LHCN-M2 (cell line): ENCODE measurements at regions not wholly inside any gene's neighbourhood (a gene's known extent, or its start where the extent isn't known, plus 50 kb on each side); places are given as distances from the start of the nearest gene placed in this dataset.

ENCODE experiments used
- DNase-seq: peaks from one replicate; pipeline ENCODE4 v3.0.0-alpha.2; 2012; ENCODE audit warnings: low read depth

DNA sequence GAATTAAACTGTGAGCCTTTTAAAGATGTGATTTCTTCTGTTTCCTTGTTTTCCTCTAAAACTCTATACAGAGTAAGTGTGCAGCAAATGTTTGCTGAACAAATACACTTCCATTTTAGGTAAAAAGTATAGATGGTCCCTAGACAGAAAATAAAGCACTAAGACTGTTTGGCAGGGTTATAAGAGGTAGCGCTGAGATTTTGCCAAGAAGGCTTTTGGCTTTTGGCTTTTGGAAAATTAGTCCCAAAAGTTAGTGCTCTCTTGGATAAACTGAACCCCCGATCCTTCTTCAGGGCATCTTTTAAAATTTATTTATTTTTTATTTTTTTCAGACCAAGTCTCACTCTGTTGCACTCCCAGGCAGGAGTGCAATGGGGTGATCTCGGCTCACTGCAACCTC lies 175.7 kb upstream of the NRP1 start:
- DNase-seq: no peak

DNA sequence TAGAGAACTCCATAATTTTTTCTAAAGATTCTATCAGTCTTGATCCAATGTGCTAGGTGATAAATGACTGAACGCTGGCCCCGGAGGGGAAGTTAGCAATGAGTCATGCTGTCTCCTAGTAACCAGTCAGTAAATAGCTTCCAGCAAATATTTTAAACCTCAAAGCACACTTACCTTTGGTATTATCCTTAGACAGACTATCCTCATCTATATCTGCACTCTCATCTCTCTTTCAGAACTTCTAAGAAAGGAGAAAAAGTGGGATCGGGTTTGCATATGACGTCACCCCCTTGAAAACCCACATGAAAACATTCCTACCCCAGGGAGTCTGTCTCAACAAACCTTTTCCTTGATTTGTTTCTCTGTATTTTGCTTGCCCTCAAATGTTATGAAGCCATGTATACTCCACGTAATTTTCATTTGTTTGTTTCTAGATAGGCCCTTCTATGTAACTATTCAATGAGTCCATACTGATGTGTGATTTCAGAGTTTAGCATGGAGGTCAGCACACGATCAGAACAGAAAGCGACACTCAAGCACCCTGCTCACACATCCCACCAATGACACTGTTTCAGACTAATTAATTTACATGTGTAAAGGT lies 174.9 kb upstream of the NRP1 start:
- peak; percentile 80 for DNase-seq

DNA sequence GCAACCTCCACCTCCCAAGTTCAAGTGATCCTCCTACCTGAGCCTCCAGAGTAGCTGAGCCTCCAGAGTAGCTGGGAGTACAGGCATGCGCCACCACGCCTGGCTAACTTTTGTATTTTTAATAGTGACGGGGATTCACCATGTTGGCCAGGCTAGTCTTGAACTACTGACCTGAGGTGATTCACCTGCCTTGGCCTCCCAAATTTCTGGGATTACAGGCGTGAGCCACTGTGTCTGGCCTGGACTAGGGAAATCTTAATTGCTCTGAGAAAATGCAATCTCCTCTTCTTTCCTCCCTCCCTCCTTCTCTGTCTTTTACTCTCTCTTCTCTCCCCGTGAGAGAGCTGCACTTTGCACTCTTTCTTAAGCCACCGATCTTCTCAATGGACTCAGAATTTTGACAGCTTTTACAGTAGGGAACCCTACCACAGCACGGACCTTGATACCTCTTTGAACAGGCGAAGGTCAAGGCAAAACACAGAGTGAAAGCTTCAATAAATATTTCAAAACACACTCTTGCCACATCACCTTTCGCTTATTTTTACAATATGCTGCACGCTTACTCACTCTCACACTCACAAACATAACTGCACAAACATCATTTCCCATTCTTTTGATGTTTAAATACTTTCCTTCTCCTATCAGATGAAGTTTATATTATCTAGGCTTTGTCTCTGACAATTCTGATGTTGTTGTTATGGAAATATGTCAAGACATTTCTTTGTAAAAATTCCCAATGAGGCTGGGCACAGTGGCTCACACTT lies 173.4 kb upstream of the NRP1 start:
- no peak for DNase-seq

DNA sequence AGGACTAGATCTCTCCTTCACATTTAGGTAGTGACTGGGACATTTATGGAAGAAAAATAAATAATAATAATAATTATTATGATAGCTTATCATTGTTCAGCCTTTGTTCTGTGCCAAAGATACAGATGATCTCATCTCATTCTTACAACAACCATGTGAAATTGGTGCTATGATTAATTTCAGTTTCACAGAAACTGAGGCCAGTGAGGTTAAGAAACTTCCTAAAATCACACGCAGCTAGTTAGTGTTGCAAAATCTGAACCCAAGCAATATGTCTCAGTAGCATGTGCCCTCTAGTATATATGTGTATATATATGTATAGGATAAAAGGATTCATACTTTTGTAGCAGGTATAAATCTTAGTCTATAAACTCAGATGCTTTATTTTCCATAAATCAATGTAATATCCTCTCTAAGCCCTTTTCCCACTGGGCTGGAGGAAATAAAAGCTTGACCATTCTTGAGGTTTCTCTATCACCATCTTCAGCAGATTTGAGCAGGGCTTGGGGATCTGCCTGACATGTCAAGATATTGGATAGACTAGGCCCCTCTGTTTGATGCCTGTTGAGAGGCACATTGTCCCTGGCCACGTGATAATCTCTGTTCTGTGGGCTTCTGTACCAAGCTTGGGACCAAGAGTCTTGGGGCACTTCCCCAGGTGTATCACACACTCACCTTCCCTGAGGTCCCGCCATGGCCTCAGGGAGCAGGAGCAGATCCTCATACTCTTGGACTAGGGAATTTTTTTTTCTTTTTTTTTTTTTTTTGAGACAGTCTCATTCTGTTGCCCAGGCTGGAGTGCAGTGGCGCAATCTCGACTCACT lies 172.6 kb upstream of the NRP1 start:
- DNase-seq: no peak

DNA sequence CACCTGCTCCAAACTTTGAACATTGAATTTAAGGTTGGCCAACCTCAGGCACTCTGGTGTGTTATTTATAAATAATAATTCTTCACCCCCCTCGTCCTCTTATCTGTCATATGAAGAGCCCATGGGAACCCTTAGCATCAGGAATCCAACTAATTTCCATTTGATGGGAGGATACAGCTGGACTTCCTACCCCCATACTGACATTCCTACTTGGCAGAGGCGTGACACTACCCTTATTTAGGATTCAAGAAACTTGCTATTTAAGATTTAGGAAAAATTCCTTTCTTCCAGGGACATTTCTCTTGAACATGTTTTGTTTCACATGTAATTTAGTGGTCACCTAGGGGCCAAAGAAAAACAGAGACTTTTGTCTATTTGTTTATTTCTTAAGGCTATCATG lies 171.9 kb upstream of the NRP1 start:
- DNase-seq: no peak

DNA sequence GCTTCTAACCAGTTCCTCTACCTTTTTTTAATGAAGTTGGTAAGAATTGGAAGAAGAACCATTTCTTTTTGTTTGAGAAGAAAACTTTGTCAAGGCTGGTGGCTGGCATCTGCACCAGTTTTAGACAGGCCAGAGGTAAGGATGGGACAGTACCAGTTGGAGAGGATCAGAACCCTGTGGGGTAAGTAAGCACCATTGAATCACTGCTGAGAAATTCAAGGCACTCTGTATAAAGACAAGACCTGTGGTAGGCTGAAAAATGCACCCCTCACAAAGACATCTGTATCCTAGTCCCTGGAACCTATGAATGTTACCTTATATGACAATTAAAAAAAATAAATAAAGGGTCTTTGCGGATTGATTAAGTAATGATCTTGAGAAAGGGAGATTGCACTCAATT lies 166.7 kb upstream of the NRP1 start:
- DNase-seq: no peak

DNA sequence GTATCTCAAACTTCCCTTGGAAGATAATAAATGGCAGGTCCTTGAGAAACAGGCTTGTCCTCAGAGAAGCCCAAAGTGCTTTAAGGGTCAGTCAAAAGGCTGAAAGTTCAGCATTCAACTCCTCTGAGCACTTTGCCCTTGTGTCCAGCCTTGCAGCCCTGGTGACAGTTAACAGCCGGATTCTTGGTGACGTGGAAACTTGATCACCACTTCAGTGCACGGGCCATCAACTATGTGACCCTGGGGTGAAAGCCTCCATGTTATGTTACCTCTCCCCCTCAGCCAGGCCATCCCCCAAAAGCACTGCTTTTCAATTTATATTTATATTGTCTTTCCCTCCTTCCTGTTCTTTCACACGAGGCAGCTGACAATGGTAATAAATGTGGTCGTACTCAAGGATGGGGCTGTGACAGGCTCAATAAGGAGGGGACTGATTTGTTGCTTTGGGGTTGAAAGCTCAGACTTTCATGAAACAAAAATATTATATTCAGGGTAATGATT lies 164.0 kb upstream of the NRP1 start:
- DNase-seq: no peak

DNA sequence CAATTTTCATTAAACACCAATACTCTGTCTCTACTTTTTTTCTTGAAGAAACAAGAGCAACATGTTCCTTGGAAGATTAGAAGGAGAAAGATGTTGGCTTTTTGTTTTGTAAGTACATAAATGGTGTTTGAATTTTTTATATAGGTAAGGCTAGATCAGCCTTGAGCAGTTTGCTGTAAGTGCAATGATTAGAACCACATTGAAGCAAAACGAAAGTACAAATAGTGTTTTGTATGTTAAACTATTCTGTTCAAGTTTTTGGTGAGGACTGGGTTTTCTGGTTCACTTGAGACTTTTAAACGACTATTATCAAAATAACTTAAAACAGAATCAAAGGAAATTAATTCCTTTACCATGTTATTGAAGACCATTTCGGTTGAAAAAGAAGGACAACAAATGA lies 162.9 kb upstream of the NRP1 start:
- no peak for DNase-seq

DNA sequence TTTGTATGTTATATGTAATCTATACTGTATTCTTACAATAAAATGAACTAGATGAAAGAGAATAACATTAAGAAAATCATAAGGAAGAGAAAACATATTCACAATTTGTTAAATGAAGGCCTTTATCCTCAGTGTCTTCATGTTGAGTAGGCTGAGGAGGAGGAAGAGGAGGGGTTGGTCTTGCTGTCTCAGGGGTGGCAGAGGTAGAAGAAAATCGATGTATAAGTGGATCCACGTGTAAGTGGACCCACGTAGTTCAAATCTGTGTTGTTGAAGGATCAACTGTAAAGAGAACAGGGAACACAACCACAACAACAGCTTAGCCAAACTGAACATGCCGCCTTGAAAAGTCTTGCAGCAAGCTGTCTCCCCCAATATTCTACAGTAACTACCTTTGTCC lies 161.6 kb upstream of the NRP1 start:
- no peak for DNase-seq

DNA sequence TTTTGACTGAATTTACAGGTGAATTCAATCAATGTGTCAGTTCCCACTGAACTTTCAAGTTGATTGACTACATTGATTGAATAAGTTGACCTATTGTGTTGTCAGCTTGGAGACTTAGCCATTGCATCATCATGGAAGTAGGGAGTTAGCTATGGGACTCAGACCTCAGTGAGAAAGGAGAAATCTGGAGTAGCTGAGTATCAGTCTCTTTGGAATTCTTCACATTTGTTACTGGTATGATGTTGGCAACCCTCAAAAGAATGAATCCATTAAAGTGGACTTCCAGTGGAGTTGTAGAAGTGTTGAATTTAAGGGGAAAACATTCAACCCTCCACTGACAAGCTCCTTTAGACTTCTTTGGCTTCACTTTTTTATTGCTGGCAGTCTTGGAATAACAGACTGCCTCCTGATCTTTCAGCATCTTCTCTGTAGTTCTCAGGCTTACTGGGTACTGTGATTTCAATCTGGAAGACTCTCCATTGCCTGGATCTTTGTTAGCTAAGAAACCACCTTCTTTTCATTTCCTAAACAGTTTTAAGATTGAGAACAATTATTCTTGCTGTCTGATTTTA lies 160.3 kb upstream of the NRP1 start:
- no peak for DNase-seq

DNA sequence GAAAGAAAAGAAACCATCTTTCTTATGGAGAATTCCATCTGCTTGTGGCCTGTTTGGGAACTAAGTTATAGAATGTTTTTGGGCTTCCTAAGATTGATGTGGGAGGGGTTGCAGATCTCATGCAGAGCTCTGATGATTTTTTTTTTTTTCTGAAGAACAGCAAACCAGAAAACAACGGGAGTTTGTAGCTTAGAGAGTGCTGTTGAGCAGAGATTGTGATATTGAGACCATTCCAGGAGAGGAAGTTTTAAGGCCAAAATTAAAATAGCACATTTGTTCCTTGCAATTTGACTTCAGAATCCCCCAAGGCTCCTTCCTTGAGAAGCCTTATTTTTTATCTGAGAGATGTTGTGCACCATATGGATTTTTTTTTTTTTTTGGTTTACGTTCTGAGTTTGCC lies 159.5 kb upstream of the NRP1 start:
- no peak for DNase-seq

DNA sequence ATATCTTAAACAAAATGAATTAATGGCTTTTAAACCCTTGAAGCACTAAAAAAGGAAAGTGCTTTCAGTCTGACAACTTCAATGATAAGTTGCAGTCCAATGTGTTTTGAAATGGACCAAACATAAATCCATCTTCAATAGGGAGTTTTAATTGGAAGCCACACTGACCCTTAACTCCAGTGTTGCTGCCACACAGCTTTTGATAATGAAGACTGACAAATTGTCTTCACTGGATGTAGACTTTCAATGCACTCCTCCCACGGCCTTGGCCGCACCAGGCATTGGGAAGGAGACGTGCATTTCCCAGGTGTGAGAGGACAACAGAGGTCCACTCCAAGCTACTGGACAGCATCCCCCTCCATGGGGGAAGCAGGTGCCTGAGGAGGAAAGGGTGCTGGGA lies 159.0 kb upstream of the NRP1 start:
- no peak for DNase-seq

DNA sequence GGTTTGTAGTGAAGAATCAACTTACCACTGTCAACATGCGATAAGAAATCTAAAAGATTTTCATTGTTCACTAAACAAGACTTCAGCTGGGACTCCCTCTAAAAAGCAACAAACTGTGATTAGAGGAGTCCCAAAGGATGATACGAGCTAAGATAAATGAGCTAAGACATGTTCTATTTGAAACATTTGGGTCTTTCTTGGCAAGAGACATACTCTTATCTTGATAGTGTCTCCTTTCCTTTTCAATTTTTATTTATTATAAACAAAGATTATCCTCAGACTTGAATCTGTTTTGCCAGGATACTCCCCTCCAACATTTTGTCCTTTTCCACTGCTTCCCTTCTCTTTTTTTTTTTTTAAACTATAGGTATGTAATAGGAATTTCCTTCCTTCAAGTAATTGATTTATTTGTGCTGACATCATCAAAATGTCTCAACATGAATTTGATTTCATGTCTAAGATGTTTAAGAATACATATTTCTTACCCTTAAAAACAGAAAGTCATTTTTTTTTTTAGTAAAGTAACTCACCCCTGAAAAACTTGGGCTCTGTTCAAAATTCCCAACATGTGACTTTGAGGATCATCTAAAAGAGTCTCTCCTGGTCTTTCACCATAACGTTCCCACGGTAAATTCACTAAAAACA lies 158.4 kb upstream of the NRP1 start:
- no peak for DNase-seq

DNA sequence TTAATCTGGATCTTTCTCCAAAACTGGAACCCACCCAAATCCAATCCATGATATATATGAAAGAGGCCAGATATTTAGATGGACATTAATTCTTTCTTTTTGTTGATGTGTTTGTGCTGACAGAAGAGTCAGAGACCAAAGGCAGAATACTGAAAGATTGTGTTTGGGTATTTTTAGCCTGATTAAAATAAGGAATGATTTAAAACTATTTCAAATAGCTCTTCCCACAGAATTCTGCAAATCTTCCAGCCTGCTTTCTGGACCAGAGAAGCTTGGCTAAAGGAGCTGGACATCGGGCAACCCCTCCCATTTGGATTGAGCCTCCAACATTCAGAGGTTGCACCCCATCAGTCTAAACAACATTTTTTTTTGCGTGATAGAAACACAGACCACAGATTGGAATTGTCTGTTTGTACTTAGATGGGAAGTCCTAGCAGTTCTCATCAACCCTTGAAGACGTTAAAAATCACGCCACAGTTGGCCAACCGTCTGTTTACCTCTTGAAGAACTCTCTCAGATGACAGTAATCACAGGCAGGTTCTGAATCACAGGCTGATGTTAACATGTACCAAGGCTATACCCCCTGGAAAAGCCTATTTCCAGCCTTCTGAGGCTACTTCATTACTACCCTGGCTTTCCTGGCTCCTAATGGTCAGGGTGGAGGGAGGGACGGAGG lies 155.2 kb upstream of the NRP1 start:
- no peak for DNase-seq

DNA sequence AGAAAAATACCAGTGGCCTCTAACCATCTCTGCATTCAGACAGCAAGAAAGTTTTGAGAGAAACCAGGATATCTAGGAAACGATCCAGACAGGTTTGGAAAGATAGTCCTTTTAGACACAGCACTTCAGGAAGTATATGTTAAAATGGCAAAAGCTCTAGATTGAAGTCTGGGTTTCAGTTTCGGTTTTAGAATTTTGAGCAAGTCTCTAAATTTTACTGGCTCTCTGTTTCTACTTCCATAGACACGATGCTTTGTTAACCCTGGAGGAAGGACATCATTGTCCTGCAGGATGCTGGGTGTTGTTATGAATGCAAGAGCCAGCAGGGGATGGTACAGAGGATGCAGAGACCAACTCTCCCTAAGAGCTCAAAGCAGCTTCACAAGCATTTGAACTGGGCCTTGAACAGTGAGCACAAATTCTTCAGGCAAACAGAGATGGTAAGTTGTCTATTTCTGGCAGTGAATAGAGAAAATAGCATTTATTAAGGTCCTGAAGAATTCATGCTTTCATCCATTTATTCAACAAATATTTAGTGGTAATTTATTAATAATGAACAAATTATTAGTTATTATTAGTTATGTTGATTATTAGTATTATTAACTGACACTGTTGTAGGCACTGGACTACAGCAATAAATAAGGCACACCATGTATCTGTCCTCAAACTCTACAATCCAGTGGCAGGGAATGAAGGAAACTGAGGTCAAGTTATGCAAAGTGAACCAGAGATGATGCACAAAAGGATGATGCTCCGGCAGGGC lies 152.7 kb upstream of the NRP1 start:
- DNase-seq: peak; percentile 27

DNA sequence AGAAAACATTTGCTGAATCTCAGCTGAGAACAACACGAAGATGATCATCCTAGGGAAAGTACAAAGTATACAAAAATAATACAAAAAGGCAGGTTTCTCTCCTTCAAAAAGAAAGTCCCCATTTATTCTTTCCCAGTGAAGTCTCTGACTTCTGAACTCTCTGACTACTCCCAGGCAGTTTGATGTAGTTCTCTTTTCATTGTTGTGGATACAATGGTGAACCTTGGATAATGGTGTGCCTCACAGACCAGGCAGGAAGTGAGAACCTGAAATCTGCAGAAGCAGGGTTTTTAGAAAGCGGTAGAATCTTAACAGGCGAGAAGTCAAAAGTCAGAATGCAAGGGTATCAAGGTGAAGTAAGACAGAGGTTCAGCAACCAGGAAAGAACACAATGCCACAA lies 150.8 kb upstream of the NRP1 start:
- DNase-seq: no peak

DNA sequence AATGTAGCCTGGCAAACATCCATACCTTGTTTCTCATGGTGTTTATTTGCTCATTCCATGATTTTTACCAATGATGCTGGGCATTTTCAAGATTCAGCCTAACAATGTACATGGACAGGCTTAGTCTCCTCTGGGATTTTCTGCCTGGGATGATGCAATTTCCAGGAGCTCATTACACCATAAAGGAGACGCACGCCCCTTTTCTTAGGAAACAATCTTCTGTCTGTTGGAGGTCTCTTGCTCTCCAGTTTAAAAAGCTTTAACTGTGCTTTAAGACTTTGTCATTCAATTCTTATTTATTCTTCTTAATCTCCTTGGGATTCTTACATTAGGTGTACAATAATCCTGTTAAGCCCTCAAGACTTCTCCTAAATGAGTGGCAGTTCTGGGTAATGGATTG lies 150.3 kb upstream of the NRP1 start:
- peak; percentile 19 for DNase-seq

DNA sequence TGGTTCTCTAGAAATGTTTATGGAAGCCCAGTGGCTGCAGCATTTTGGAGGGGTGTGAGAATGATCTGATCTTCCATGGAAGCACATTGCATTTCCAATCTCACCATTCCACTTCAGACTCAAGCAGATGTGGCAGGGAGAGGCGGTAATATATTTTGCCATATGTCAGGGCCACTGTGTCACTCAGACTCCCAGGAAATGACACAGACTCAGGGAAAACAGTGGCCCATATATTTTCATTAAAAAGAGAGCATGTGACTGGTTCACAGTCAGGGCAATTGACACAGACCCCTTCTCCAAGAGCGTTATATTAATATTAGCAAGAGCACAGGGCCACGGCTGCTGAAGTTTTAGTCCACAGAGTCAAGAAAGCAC lies 149.3 kb upstream of the NRP1 start:
- DNase-seq: no peak

DNA sequence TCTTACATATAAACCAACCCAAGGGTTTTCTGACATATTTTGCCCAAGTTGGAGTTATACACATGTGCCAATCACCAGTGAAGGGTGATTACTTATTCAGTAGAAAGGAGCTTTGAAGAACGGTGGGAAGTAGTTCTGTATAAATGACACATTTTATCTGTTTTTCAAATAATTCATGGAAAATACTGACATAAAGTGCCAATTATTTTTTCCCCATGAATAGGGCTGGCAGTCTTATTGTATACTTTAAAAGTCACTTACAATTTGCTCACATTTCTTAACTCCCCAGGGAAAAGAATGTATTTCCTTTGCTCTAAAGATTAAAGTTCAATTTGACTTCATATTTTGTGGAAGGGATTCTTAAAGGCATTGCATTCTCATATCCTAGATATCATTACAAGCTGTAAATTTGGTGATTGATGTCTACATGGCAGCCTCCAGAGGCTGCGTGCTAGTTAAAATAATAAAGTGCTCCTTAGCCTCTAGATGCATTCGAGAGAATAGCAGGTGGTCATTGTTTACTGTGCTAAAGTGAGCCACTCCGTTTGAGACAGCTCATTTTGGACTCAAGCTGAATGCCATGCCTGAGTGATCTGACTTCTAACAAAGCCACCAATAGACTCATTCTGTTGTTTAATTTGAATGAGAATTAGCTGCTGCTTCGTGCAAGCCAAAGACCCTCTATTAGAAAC lies 148.8 kb upstream of the NRP1 start:
- DNase-seq: no peak

DNA sequence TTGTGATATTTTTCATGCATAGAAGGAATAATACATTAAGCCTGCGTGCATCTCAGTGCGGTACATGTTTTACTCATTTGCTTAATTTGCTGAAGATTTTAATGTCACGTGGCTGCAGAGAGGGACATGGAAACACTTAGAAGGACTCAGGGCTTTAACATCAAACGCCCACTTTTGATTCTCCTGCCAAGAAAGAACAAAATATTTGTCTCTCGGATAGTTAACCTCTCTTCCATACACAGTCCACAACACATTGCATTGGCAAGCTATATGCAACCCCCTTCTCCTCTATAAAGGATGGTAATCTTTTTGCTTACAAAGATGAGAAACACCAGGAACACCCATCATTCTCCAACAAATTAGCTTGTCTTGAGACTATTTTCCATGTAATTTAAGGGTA lies 148.0 kb upstream of the NRP1 start:
- no peak for DNase-seq
